ENCODE measurements at regions not wholly inside any gene's neighbourhood (a gene's known extent, or its start where the extent isn't known, plus 50 kb on each side); places are given as distances from the start of the nearest gene placed in this dataset.

GRCh38 chr4:183763990-183764754 is 105.1 kb downstream of the TRAPPC11 start:
- Histone ChIP-seq H3K36me3 (ENCODE audit: control insufficient read depth, insufficient read depth, low read length) (no peaks in the 10 kb centered on the region), H3K27me3 (replicated peaks; ENCODE audit: control insufficient read depth, insufficient read depth, low read length) (peaks cover 3% of the 10 kb centered on the region), H3K4me3 (replicated peaks; ENCODE audit: low read depth, low read length) (no peak overlapping the region)
- TF ChIP-seq CTCF (IDR thresholded peaks at IDR 0.05; ENCODE audit: insufficient read depth, low read length, poor library complexity, severe bottlenecking): no peak
- no peak for DNase-seq (ENCODE audit: extremely low read depth, insufficient read length)

DNA sequence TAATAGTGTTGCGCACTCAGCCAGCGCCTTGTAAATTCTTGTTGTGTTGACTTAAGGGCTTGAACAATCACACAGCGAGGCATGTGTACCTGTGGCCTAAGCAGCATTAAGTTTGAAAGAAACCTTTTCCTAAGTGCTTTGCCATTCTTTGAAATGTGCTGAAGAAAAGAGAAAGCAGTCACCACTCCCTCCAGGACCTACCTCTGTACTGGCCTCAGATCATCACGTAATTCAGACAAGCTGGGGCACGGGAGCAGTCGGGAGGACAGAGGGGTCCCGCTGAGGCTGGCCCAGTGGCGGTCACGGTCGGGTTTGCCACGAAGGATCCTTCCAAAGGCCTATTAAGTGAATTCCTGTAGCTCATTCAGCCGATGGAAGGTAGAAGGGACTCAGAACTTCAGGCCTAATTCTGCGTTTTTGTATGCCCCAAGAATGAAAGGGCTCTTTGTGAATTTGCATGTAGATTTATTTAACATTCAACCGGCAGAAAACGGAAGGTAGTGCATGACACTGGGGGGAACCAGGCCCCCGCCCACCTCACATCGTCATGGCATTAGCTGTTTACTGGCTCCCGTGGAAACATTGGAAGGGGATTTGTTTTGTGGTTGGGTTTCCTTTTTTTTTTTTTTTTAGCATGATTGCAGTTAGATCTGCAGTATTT is 106.3 kb downstream of the TRAPPC11 start:
- peaks cover 3% of the 10 kb centered on the region for H3K27me3 ChIP-seq (replicated peaks; ENCODE audit: control insufficient read depth, insufficient read depth, low read length)
- no peak for TF ChIP-seq CTCF (IDR thresholded peaks at IDR 0.05; ENCODE audit: insufficient read depth, low read length, poor library complexity, severe bottlenecking)
- H3K4me3 ChIP-seq (replicated peaks; ENCODE audit: low read depth, low read length): no peak overlapping the region
- no peak for DNase-seq (ENCODE audit: extremely low read depth, insufficient read length)
- H3K36me3 ChIP-seq (ENCODE audit: control insufficient read depth, insufficient read depth, low read length): no peaks in the 10 kb centered on the region

DNA sequence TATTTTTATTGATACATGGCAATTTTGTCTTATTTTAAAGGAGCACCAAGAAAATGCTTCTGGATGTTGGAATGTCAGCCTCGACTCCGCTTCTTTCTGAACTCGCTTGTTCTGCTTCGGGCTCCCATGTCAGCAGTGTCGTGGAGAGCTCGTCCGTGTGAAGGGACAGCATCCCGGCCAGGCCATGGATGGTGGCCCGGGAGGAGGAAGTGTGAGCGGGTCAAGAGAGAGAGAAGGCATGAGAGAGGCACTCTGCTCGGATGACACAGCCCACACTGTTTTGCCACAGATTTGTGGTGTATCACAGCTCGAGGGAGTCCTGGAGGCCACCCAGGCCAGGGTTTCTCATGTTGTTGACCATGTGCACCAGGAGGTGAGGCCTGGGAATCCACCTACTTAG is 107.0 kb downstream of the TRAPPC11 start:
- no peak for TF ChIP-seq CTCF (IDR thresholded peaks at IDR 0.05; ENCODE audit: insufficient read depth, low read length, poor library complexity, severe bottlenecking)
- DNase-seq (ENCODE audit: extremely low read depth, insufficient read length): no peak

GRCh38 chr4:183770906-183771305 is 111.8 kb downstream of the TRAPPC11 start:
- no peak overlapping the region for H3K4me3 ChIP-seq (replicated peaks; ENCODE audit: low read depth, low read length)
- no peak for TF ChIP-seq CTCF (IDR thresholded peaks at IDR 0.05; ENCODE audit: insufficient read depth, low read length, poor library complexity, severe bottlenecking)
- no peak for DNase-seq (ENCODE audit: extremely low read depth, insufficient read length)
- no peaks in the 10 kb centered on the region for H3K27me3 ChIP-seq (replicated peaks; ENCODE audit: control insufficient read depth, insufficient read depth, low read length)
- H3K36me3 ChIP-seq (ENCODE audit: control insufficient read depth, insufficient read depth, low read length): no peaks in the 10 kb centered on the region

More for the DNA sequence above, 107.0 kb downstream of the TRAPPC11 start:
- Histone ChIP-seq H3K27me3 (replicated peaks; ENCODE audit: control insufficient read depth, insufficient read depth, low read length) (peaks cover 3% of the 10 kb centered on the region), H3K4me3 (replicated peaks; ENCODE audit: low read depth, low read length) (no peak overlapping the region), H3K36me3 (ENCODE audit: control insufficient read depth, insufficient read depth, low read length) (no peaks in the 10 kb centered on the region)

DNA sequence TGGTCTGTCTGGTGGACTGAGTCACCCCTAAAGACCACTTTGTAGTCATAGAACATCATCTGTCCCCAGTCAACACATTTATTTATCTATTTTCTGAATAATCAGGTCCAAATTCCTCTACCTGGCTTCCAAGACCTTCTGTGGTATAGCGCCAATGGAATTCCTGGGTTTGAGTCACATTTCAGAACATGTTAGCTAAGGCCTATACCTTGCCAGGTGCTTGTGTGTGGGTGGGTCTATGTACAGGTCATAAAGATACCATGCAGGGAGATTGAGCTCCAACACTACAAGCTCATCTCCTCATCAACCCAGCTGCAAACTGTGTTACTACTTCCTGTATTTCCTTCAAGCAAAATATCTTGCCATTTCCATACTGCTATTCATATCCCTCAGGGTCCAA is 113.3 kb downstream of the TRAPPC11 start:
- no peak for DNase-seq (ENCODE audit: extremely low read depth, insufficient read length)
- TF ChIP-seq CTCF (IDR thresholded peaks at IDR 0.05; ENCODE audit: insufficient read depth, low read length, poor library complexity, severe bottlenecking): no peak
- Histone ChIP-seq H3K27me3 (replicated peaks; ENCODE audit: control insufficient read depth, insufficient read depth, low read length) (no peaks in the 10 kb centered on the region), H3K4me3 (replicated peaks; ENCODE audit: low read depth, low read length) (no peak overlapping the region), H3K36me3 (ENCODE audit: control insufficient read depth, insufficient read depth, low read length) (no peaks in the 10 kb centered on the region)

All from GM06990 (cell line).